Cardiac muscle cell (in vitro differentiated cells and primary cell): ENCODE measurements at regions not wholly inside any gene's neighbourhood (a gene's known extent, or its start where the extent isn't known, plus 50 kb on each side); places are given as distances from the start of the nearest gene placed in this dataset.
A peak's percentile ranks its signal among the peaks of the same experiment; 100 is the strongest.

Experiments
- DNase-seq, 2 donors: peaks; one replicate each; pipeline versions ENCODE4 v3.0.0 to v3.0.0-alpha.2; 2010 to 2017; ENCODE audit warnings: low read depth in 1 of 2, low spot score in 1 of 2
- H3K27ac ChIP-seq: fragments of 200-600 bp; sonication (generic); 2 replicates; pipeline ENCODE4 v1.5.1; 2016
- H3K27me3 ChIP-seq: fragments of 200-600 bp; sonication (generic); 2 replicates; pipeline ENCODE4 v1.6.0; 2016; ENCODE audit warnings: control low read depth
- H3K36me3 ChIP-seq: fragments of 200-600 bp; sonication (generic); 2 replicates; pipeline ENCODE4 v1.5.1; 2016; ENCODE audit warnings: control low read depth
- H3K4me1 ChIP-seq: fragments of 200-600 bp; sonication (generic); 2 replicates; pipeline ENCODE4 v1.8.1; 2017; ENCODE audit warnings: low read depth, mild to moderate bottlenecking, mixed run types
- H3K4me3 ChIP-seq: fragments of 200-600 bp; sonication (generic); 2 replicates; pipeline ENCODE4 v1.5.1; 2016; ENCODE audit warnings: mild to moderate bottlenecking
- H3K9me3 ChIP-seq: fragments of 200-600 bp; sonication (generic); 2 replicates; pipeline ENCODE4 v1.5.1; 2017; ENCODE audit warnings: low read depth, mild to moderate bottlenecking, control low read depth
- CTCF ChIP-seq: IDR thresholded peaks from 2 replicates; pipeline ENCODE4 v1.5.1; 2012; ENCODE audit warnings: low read depth, mild to moderate bottlenecking, low read length

DNA sequence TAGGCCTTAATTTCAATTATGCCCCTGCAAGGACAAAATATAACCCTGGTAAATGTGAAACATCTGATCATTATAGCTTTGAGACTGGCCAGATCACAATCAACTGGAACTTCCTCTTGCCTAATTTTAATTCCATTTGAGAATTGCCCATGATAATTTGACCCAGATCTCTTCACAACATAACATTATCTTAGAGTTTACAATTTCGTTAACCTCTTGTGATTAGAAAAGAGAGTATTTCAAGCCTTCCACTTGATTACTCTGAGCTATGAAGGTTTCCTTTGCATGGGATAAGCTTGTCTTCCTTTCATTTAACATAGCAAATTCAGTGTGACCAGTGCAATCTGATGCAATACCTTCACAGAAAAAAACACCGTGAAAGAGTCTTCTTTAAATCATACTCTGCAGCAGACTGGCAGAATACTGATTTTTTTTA, 143.6 kb downstream of the DUSP6 start:
- Histone ChIP-seq H3K27ac (peak overlapping the region; percentile 2), H3K9me3 (no peaks in the 10 kb centered on the region), H3K27me3 (no peaks in the 10 kb centered on the region), H3K36me3 (no peaks in the 10 kb centered on the region), H3K4me1 (peaks cover 26% of the 10 kb centered on the region), H3K4me3 (no peak overlapping the region)
- DNase-seq: peak in 1 of 2 donors; percentile 70
- TF ChIP-seq CTCF: no peak

DNA sequence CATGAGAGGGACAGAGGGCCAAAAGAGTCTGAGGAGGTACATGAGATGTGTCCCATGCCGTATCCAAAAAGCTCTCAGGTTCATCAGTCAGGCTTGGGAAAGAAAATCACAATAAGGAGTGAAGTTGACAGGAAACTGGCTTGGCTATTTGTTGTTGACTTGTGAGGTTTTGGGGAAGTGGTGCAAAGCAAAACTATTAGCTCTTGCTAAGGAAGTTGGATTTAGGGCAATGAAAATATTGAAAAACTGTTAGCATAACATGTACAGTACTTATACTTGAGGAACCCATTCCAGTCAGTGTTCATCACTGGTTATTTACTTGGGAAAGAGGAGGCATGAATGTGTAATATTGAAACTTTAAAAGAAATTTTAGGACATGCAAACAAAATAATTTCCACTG, 145.9 kb downstream of the DUSP6 start:
- Histone ChIP-seq H3K36me3 (no peaks in the 10 kb centered on the region), H3K4me1 (peaks cover 26% of the 10 kb centered on the region), H3K27me3 (no peaks in the 10 kb centered on the region), H3K4me3 (no peak overlapping the region), H3K9me3 (no peaks in the 10 kb centered on the region), H3K27ac (peak overlapping the region; percentile 61)
- no peak for DNase-seq
- TF ChIP-seq CTCF: no peak

DNA sequence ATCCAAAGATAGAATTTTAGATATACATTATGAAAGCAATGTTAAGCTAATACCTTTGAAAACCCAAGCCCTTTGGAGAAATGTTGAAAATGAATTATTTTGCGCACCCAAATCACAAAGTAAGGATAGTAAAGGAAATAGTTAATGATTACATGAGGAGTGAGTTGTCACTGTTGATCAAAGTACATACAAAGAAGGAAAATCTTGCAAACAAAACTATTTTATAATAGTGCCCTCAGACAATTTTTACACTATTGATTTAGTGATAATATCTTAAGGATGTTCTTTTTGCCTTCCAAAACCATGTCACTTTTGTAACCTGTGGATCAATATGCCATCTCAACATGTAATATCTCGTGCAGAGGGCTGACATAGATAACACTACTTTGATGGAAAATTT, 146.8 kb downstream of the DUSP6 start:
- no peaks in the 10 kb centered on the region for H3K9me3 ChIP-seq

DNA sequence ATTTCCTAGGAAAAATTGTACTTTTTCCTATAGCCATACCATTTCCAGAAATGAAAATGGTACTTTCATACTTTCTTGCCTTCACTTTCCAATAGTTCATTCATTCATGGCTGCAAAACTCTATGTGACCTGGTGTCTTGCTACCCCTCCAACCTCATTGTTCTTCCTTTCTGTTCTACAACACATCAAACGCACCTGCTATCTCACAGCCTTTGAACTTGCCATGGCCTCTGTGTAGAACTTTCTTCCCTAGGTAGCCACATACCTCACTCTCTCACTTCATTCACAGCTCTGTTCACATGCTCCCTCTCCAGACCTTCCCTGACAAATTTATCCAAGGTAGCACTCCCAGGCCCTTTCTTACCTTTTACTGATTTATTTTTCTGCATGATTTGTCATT, 149.2 kb downstream of the DUSP6 start:
- Histone ChIP-seq H3K9me3 (no peaks in the 10 kb centered on the region), H3K4me3 (no peak overlapping the region), H3K4me1 (peaks cover 7% of the 10 kb centered on the region), H3K36me3 (no peaks in the 10 kb centered on the region), H3K27me3 (no peaks in the 10 kb centered on the region), H3K27ac (no peak overlapping the region)
- TF ChIP-seq CTCF: no peak
- no peak for DNase-seq

More for the DNA sequence above, 146.8 kb downstream of the DUSP6 start:
- H3K27me3 ChIP-seq: no peaks in the 10 kb centered on the region
- no peak overlapping the region for H3K4me3 ChIP-seq
- no peak for TF ChIP-seq CTCF
- H3K27ac ChIP-seq: peak overlapping the region; percentile 61
- DNase-seq: no peak
- no peaks in the 10 kb centered on the region for H3K36me3 ChIP-seq
- H3K4me1 ChIP-seq: peaks cover 26% of the 10 kb centered on the region

GRCh38 chr12:89200217-89200616, 152.1 kb downstream of the DUSP6 start:
- no peaks in the 10 kb centered on the region for H3K27me3 ChIP-seq
- H3K27ac ChIP-seq: no peak overlapping the region
- H3K4me1 ChIP-seq: peaks cover under 1% of the 10 kb centered on the region
- DNase-seq: no peak
- no peak overlapping the region for H3K4me3 ChIP-seq
- no peaks in the 10 kb centered on the region for H3K36me3 ChIP-seq
- no peak for TF ChIP-seq CTCF
- no peaks in the 10 kb centered on the region for H3K9me3 ChIP-seq

DNA sequence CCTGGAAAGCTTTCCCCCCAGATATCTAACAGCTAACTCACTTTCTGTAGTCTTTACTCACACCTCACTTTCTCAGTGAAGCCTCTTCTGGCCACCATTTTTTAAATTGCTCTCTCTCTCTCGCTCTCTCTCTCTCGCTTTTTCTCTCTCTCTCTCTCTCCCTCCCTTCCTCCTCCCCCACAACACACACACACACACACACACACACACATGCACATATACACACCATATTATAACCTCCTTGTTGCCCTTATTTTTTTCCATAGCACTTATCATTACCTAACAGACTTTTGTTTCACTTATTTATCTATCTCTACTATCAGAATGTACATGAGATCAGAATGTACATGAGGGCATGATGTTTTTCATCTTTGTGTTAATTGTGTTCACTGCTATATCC, 156.8 kb downstream of the DUSP6 start:
- no peaks in the 10 kb centered on the region for H3K36me3 ChIP-seq
- TF ChIP-seq CTCF: no peak
- no peak overlapping the region for H3K4me3 ChIP-seq
- H3K27ac ChIP-seq: no peak overlapping the region
- H3K27me3 ChIP-seq: no peaks in the 10 kb centered on the region
- H3K9me3 ChIP-seq: no peaks in the 10 kb centered on the region
- no peak for DNase-seq
- no peaks in the 10 kb centered on the region for H3K4me1 ChIP-seq
